ENCODE measurements at regions not wholly inside any gene's neighbourhood (a gene's known extent, or its start where the extent isn't known, plus 50 kb on each side); places are given as distances from the start of the nearest gene placed in this dataset.

DNA sequence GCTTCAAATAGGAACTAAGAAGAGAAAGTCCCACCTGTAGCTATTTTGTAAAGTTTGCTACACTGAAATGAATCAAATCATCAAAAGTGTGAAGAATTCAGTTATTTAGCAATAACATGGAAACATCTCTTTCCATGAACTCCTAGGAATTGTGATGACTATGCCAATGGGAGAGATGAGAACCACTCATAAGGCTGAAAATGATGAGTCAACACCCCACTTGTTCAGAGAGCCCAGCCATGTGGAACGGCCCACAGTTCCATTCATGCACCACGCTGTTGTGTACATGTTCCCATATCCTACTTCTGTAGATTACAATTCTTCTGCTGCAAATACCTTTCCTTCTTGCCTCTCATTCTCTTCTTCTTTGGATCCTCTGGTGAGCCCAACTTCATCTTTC is 645.5 kb upstream of the ID2 start:
- DNase-seq (ENCODE audit: low read depth), result no peak
- no peak overlapping the region for H3K4me3 ChIP-seq (ENCODE audit: low read depth, low read length)

DNA sequence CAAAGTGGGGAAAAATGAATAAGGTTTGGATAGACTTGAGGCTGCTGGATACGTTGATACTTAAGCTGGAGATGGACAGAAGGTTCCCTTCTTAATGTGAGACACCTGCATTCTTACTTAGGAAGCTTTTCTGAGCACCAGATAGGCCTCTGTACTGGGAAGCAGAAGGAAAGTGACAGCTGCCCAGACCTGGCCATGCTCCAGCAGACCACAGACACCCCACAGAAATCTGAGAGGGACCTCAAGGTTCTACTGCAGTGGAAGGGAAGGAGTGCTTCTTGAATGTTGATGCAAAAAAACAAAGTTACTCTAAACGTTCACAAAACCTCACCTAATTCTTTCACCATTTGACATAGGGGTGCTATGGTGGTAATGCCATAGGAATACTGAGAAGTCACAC is 642.1 kb upstream of the ID2 start:
- H3K4me3 ChIP-seq (ENCODE audit: low read depth, low read length), result no peak overlapping the region
- DNase-seq (ENCODE audit: low read depth), result no peak

DNA sequence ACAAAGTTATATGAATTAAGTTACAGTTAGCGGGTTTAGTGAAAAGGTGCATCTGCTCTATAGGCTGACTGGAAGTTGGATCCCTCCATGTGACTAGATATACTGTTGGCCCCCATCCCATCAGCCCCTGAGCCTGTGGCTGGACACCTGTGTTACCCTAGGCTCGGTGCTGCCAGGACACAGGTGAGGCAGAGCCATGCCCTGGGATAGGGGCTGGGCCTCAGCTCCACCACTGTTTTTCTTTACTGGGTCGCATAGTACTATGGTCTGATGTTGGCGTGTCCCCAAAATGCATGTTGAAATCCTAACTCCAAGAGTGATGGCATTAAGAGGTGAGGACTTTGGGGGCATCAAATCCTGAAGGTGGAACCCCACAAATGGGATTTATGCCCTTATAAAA is 638.6 kb upstream of the ID2 start:
- no peak overlapping the region for H3K4me3 ChIP-seq (ENCODE audit: low read depth, low read length)
- no peak for DNase-seq (ENCODE audit: low read depth)

DNA sequence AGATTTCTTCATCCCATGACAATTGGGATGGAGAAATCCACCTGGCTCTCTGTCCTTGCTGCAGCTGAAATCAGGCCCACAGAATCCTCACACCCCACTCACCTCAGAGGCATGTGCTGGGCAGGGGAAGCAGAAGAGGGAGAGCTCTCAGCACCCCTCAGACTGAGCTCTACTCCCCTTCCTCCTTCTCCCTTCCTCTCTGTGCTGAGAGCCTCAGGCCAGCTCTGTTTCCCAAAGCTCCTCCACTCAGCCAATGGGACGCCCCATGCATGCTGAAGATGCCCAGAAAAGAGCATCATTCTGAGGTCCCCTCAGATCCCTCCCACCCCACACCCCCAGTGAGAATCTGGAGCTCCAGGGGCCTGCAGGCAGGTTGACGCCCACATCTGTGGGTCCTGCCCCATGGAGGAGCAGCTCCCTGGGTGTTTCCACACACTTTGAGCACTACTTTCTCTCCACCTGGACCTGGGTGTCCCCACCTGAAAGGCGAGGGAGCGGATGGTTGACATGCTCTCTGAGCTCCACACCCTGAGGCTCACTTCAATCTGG is 637.7 kb upstream of the ID2 start:
- no peak overlapping the region for H3K4me3 ChIP-seq (ENCODE audit: low read depth, low read length)
- no peak for DNase-seq (ENCODE audit: low read depth)

DNA sequence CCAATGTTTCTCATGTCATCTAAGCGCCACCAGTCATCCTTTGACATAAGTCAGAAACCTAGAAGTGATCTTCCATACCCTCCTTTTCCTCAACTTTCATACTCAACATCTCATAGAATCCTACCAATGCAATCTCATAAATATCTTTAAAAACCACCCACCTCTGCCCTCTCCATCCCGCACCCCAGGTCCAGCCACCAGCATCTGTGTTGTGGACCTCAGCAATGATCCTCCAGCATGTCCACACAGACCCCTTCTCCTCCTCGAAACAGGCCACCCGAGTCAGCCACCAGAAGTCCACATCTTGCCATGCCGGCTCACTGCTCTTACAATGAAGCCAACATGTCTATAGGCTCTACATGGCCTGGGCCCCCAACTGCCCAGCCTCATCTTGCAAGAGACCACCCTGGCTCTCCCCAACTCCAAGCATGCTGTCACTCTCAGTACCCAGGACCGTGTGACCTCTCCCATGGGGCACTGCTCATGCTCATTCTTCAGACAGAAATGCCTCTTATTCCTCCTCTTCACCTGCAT is 636.7 kb upstream of the ID2 start:
- no peak overlapping the region for H3K4me3 ChIP-seq (ENCODE audit: low read depth, low read length)
- no peak for DNase-seq (ENCODE audit: low read depth)

DNA sequence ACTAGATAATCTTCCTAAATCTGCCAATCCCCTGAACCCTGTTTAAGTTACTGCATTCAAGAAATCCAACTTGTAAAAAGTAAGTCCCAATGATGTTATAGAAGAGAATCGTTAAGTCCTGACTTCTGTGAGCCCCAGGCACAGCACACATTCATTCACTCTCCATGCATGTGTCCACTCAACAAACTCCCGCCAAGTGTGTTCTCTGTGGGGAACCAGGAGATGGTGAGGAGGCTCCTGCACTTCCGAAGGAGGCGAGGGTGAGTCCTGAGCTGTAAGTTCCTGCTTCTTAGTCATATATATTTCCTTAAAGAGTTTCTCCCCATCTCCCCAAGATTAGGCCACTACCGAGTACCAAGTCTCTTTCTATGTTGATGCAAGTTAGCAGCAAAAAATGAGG is 635.0 kb upstream of the ID2 start:
- H3K4me3 ChIP-seq (ENCODE audit: low read depth, low read length), result no peak overlapping the region
- DNase-seq (ENCODE audit: low read depth), result no peak

DNA sequence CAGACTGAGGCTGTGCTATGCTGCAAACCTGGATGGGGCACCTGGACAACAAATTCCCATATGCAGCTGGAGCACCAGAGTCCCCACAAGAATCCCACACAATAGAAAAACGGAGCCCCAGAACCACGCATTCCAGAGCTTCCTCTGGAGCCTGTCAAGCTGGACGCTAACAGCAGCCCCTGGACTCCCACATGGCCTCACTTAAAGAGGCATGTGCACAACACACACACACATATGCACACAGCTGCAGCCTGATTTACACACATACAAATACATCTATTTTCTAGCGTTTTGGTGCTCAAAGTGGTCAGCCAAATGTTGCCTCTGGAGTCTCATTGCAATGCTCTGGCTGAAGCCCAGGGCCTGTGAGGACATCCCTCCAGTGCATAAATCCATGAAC is 632.7 kb upstream of the ID2 start:
- H3K4me3 ChIP-seq (ENCODE audit: low read depth, low read length), result no peak overlapping the region
- DNase-seq (ENCODE audit: low read depth), result no peak

DNA sequence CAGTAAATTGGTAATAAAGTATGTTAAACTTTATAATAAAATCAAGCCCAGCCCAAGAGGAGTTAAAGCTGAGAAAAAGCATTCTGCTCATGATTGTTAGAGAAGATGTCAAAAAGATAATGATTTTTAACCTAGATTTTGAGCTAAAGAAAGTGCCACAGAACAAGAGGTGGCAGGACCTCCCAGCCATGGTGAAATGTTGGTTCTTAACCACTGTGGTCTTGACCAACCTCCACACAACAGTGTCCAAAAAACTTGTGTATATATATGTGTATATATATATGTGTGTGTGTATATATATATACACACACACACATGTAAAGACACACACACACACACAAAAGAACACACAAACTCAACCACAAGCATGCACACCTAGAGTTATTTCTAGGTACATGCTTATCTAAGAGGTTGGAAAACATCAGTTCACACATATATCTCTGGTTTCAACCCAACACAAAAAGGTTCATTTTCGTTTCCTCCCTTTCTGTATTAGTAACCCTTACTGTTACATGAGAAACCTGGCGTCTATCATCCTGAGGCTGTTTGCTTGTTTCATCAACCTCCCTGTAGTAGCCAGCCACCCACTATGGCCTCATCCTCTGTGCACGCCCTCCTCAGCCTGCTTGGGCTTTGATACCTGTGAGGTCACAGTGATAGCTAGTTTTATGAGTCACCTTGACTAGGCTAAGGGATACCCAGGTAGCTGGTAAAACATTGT is 631.8 kb upstream of the ID2 start:
- H3K4me3 ChIP-seq (ENCODE audit: low read depth, low read length), result no peak overlapping the region
- no peak for DNase-seq (ENCODE audit: low read depth)

DNA sequence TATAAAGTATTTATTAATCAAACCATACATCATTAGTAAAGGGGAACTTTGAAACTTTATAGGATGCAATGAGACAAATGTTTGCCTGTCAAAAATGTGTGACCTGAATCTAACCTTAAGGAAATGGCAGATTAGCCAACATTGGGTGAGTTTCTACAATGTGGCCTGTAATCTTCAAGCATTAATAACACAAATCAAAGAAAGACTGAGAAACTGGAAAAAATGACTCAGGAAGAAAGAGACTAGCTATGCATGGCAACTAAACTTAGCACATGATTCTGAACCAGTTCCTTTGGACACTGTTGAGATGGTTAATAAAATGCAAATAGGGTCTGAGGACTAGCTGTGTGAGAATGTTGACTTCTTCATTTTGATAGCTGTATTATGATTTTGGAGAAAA is 628.6 kb upstream of the ID2 start:
- no peak for DNase-seq (ENCODE audit: low read depth)
- no peak overlapping the region for H3K4me3 ChIP-seq (ENCODE audit: low read depth, low read length)

DNA sequence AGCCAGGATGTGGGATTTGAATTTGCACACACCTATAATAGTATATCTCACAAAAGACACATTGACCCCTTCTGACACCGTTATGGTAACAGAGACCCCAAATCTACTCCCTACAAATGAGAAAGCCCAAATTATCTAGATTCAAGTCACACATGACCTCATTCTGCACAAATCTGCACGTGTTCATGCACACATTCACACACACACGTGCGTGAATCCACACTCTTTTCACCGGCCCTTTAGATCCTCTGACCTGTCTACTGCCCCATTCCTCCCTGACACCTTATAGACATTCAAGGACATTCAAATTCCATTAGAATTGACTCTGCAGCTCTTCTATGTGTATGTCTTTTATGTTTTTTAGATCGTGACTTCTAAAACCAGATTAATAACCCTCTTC is 627.8 kb upstream of the ID2 start:
- no peak for DNase-seq (ENCODE audit: low read depth)
- no peak overlapping the region for H3K4me3 ChIP-seq (ENCODE audit: low read depth, low read length)

DNA sequence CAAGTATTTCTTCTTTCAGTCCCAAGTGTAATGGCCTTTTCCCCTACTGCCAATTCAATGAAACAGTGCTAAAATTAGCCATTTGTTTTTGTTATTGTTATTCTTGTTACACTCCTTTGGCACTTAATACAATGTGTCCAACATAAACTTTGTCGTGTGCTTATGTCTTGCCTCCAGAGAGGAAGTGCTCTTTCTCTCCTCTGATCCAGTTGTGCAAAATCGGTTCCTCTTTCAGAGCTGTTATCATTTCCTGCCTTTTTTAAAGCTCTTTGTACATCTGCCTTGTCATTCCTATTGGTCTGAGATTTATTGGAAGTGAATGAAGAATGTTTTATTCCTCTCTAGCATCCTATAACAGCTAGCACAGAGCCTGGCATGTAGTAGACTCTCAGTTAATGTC is 623.2 kb upstream of the ID2 start:
- DNase-seq (ENCODE audit: low read depth), result no peak
- H3K4me3 ChIP-seq (ENCODE audit: low read depth, low read length), result no peak overlapping the region

DNA sequence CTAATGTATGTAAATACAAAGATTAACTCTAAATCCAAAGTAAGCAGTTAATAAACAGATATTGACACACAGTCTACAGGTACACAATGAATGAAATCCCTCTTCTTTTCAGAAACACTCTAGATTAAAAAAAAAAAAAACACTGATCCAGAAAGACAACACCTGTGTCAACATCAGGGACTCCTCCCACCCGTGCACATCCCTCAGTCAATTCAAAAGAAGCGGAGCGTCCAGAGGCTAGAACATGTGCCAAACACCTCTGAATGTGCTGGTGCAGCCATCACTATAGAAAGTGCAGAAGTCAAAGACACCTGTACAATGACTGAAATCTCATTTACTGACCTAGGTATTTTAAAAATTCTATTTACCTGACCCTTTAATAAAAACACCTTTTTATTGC is 622.6 kb upstream of the ID2 start:
- no peak overlapping the region for H3K4me3 ChIP-seq (ENCODE audit: low read depth, low read length)
- no peak for DNase-seq (ENCODE audit: low read depth)

DNA sequence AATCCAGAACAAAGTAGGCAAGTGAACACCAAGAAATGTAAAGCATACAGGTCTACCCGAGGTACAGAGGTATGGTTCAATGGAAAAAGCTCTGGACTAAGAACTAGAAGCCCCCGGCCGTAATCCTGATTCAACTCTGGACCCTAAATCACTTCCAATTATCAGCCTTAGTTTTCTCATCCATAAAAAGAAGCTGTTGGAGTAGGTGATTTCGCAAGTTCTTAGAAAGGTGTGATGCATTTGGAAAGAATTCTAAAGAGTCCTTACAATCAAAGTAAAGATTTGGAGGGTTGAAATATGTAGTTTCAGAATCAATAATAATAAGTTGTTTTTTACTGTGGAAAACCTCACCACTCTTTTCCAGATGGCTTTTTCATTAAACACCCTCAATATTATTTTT is 622.1 kb upstream of the ID2 start:
- H3K4me3 ChIP-seq (ENCODE audit: low read depth, low read length), result no peak overlapping the region
- no peak for DNase-seq (ENCODE audit: low read depth)

DNA sequence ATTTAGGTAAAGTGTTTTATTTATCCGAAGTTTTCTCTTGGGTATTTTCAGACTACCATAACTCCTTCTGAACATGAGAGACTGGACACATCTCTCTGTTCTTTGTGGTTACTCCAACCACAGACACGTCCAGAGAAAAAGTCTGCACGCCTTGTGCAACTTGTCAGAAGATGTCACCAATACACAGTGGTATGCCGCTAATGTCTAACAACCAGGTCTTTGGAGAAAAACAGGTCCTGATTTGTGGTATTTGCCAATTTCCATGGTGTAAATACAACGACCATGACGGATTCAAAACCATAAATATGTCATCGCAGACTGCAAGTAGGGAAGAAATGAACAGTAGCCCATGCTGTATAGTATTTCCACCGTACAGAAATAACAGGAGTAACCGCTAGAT is 620.6 kb upstream of the ID2 start:
- no peak for DNase-seq (ENCODE audit: low read depth)
- no peak overlapping the region for H3K4me3 ChIP-seq (ENCODE audit: low read depth, low read length)

DNA sequence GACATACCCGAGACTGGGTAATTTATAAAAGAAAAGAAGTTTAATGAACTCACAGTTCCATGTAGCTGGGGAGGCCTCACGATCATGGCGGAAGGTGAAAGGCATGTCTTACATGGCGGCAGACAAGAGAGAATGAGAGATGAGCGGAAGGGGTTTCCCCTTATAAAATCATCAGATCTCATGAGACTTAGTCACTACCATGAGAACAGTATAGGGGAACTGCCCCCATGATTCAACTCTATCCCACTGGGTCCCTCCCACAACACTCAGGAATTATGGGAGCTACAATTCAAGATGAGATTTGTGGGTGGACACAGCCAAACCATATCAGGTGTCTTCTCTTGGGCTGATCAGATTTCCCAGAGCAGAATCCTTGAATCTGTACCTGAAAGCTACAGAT is 617.3 kb upstream of the ID2 start:
- H3K4me3 ChIP-seq (ENCODE audit: low read depth, low read length), result no peak overlapping the region
- no peak for DNase-seq (ENCODE audit: low read depth)

DNA sequence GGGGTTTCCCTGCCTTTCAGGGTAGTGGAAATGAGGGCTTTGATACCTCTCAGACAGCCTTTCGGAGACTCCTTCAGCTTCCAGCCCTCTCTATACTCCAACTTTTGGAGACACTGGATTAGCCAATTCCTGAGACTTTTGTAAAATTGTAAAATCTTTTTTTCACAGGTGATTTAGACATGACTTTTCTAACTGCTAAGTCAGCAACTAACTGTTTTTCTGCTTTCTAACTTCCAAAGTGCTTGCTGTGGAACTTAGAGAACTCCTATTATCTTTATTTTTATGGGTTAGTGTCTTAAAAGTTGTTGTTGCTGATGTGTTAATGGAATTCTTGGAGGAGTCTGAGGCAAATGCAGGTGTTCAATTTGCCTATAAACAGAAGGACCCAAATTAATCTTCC is 616.7 kb upstream of the ID2 start:
- H3K4me3 ChIP-seq (ENCODE audit: low read depth, low read length), result no peak overlapping the region
- no peak for DNase-seq (ENCODE audit: low read depth)

DNA sequence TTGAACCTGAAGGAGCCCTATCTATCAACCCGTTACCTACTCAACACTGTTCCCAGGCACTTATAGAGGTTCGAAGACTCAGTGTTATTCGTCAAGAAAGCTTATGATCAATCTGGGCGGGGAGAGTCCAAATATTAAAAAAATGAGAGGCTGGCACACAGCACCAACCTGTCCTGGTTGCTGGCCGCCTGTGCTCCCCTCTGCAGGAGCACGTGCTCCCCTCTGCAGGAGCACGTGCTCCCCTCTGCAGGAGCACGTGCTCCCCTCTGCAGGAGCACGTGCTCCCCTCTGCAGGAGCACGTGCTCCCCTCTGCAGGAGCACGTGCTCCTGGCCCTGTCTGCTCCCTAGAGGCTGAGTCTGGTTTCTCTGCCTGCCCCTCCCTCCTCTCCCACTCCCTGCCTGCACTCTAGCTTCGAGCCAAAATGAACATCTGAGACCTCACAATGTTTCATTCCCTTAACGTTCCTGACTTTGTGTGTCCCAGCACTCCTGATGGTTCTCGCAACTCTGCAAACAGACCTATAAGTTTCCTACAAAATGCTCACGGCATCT is 614.0 kb upstream of the ID2 start:
- no peak for DNase-seq (ENCODE audit: low read depth)
- H3K4me3 ChIP-seq (ENCODE audit: low read depth, low read length), result no peak overlapping the region

DNA sequence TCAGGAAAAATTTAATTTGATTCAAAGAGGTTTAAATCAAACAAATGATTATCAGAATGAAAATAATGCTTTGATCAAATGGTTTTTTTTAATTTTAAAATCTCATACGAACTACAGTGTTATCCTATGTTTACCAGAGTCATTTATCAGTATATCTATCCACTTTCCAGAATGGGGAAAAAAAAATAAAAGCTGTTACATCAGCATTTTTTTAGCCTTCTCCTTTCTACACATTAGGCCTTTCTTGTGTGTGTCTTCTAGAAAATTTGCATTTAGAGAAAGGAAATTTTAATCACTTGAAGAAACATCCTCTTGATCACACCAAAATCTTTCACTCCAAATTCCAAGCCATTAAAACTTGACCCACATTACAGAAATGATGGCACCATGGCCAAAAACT is 608.9 kb upstream of the ID2 start:
- no peak overlapping the region for H3K4me3 ChIP-seq (ENCODE audit: low read depth, low read length)
- DNase-seq (ENCODE audit: low read depth), result no peak

DNA sequence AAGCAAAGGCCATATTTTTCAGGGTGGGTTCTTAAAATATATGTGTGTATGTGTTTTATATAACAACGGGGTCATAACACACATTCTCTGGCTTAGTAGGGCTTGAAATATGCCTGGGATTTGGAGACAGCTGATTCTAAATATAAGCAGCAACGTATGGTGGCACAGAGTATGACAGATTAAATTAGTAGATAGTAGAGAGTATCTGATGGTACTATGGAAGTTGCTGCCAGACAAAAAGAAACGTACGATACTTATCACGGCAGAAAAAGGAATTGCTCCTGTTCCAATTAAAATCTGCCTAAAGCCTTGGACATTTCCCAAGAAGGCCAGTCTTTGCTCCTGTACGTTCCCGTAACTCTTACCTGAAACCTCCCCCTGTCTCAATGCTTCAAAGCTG is 607.9 kb upstream of the ID2 start:
- H3K4me3 ChIP-seq (ENCODE audit: low read depth, low read length), result no peak overlapping the region
- DNase-seq (ENCODE audit: low read depth), result no peak

DNA sequence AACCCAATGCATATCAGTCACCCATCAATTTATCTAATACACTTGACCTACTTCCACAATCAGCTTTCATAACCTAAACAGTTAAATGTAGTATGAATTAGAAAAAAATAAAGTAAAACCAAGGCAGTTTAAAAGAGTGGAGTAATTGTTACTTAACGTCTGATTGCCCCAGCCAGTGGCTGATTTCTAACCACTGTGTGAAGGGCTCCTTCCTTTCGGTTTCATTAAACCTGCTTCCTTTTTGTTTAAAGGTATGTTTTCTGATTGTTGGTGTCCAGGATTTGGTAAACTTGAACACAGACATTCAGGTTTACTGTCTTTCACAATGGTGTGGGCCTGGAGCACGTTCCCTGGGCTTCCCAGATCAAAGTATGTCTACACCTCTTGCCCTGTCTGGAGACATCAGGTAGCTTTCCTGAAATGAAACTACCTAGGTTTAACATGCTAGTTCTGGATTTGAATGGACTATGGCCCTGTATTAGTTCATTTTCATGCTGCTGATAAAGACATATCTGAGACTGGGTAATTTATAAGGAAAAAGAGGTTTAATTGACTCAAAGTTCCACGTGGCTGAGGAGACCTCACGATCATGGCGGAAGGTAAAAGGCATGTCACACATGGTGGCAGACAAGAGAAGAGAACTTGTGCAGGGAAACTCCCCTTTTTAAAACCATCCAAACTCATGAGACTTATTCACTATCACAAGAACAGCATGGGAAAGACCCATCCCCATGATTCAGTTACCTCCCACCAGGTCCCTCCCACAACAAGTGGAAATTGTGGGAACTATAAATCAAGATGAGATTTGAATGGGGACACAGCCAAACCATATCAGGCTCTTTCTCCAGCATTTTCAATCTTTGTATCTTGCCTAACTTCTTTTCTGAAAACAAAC is 605.2 kb upstream of the ID2 start:
- no peak for DNase-seq (ENCODE audit: low read depth)
- no peak overlapping the region for H3K4me3 ChIP-seq (ENCODE audit: low read depth, low read length)

Data from skeletal muscle cell (primary cell).